ENCODE measurements at regions not wholly inside any gene's neighbourhood (a gene's known extent, or its start where the extent isn't known, plus 50 kb on each side); places are given as distances from the start of the nearest gene placed in this dataset.

GRCh38 chr7:157061979-157062378, 51.5 kb upstream of the MNX1 start:
- Histone ChIP-seq H3K27me3 (ENCODE audit: control insufficient read depth in 5 of 5, insufficient read depth in 4 of 5, low read length in 5 of 5) (peaks cover 0 to 9% (median 6%) of the 10 kb centered on the region in 5 donors), H3K27ac (ENCODE audit: low read depth, low read length) (no peak overlapping the region), H3K9ac (ENCODE audit: low read length in 5 of 5) (no peak overlapping the region)

DNA sequence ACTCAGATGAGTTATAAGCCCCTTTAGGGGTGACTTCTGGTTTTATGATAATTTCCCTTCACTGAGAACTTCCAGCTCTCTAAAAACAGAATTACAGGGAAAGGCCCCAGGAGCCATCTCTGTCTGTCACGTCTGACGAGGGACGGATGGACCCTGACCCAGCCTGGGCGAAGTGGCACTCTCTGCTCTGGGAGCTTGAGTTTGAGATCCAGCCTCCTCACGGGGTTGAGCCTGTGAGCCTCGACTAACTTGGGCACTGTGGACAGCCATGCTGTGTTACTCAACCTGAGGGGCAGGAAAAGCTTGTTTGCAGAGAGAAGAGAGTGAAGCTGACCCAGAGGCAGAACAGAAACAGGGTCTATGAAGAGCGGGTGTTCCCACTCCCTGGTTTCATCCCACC, 54.6 kb upstream of the MNX1 start:
- Histone ChIP-seq H3K36me3 (ENCODE audit: control insufficient read depth in 5 of 5, insufficient read depth in 5 of 5, low read length in 5 of 5) (no peaks in the 10 kb centered on the region), H3K4me3 (ENCODE audit: low read depth in 1 of 5, low read length in 5 of 5) (no peak overlapping the region), H3K9ac (ENCODE audit: low read length in 5 of 5) (no peak overlapping the region), H3K9me3 (ENCODE audit: control insufficient read depth in 5 of 5, low read length in 5 of 5) (peaks cover 4 to 26% (median 20%) of the 10 kb centered on the region in 5 donors), H3K27ac (ENCODE audit: low read depth, low read length) (no peak overlapping the region), H3K27me3 (ENCODE audit: control insufficient read depth in 5 of 5, insufficient read depth in 4 of 5, low read length in 5 of 5) (peaks cover 0 to 4% (median 0%) of the 10 kb centered on the region in 5 donors), H3K4me1 (ENCODE audit: control insufficient read depth in 5 of 5, insufficient read depth in 5 of 5, low read length in 5 of 5) (no peaks in the 10 kb centered on the region)

More at GRCh38 chr7:157061979-157062378, 51.5 kb upstream of the MNX1 start:
- H3K4me1 ChIP-seq (ENCODE audit: control insufficient read depth in 5 of 5, insufficient read depth in 5 of 5, low read length in 5 of 5) = no peaks in the 10 kb centered on the region
- H3K36me3 ChIP-seq (ENCODE audit: control insufficient read depth in 5 of 5, insufficient read depth in 5 of 5, low read length in 5 of 5) = no peaks in the 10 kb centered on the region
- peak overlapping the region in 2 of 5 donors; percentile 12 to 31 for H3K4me3 ChIP-seq (ENCODE audit: low read depth in 1 of 5, low read length in 5 of 5)
- peaks cover 4 to 26% (median 18%) of the 10 kb centered on the region in 5 donors for H3K9me3 ChIP-seq (ENCODE audit: control insufficient read depth in 5 of 5, low read length in 5 of 5)

DNA sequence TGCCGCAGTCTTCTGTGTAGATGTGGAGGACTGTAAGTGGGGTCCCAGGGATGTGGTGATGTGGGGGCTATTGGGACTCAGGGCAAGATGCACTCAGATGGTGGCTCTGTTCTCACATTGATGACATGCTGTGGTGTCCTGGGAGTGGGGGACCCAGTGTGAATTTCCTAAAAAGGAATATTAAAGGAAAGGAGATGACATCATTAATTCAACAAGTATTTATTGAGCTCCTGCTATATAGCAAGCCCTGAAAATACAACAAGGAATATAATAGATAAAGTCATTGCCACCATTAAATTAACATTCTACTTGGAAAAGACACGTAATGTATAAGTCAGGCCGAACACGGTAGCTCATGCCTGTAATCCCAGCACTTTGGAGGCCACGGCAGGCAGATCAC, 61.9 kb upstream of the MNX1 start:
- Histone ChIP-seq H3K27ac (ENCODE audit: low read depth, low read length) (no peak overlapping the region), H3K4me3 (ENCODE audit: low read depth in 1 of 5, low read length in 5 of 5) (no peak overlapping the region), H3K9me3 (ENCODE audit: control insufficient read depth in 5 of 5, low read length in 5 of 5) (peaks cover 0 to 7% (median 0%) of the 10 kb centered on the region in 5 donors), H3K27me3 (ENCODE audit: control insufficient read depth in 5 of 5, insufficient read depth in 4 of 5, low read length in 5 of 5) (peaks cover 9 to 28% (median 15%) of the 10 kb centered on the region in 5 donors), H3K9ac (ENCODE audit: low read length in 5 of 5) (no peak overlapping the region), H3K4me1 (ENCODE audit: control insufficient read depth in 5 of 5, insufficient read depth in 5 of 5, low read length in 5 of 5) (no peaks in the 10 kb centered on the region), H3K36me3 (ENCODE audit: control insufficient read depth in 5 of 5, insufficient read depth in 5 of 5, low read length in 5 of 5) (no peaks in the 10 kb centered on the region)

GRCh38 chr7:157073335-157073734, 62.9 kb upstream of the MNX1 start:
- Histone ChIP-seq H3K4me1 (ENCODE audit: control insufficient read depth in 5 of 5, insufficient read depth in 5 of 5, low read length in 5 of 5) (peaks cover 0 to 4% (median 0%) of the 10 kb centered on the region in 5 donors), H3K9me3 (ENCODE audit: control insufficient read depth in 5 of 5, low read length in 5 of 5) (peaks cover 0 to 7% (median 0%) of the 10 kb centered on the region in 5 donors), H3K27me3 (ENCODE audit: control insufficient read depth in 5 of 5, insufficient read depth in 4 of 5, low read length in 5 of 5) (peaks cover 9 to 33% (median 22%) of the 10 kb centered on the region in 5 donors), H3K9ac (ENCODE audit: low read length in 5 of 5) (no peak overlapping the region), H3K36me3 (ENCODE audit: control insufficient read depth in 5 of 5, insufficient read depth in 5 of 5, low read length in 5 of 5) (no peaks in the 10 kb centered on the region), H3K27ac (ENCODE audit: low read depth, low read length) (no peak overlapping the region), H3K4me3 (ENCODE audit: low read depth in 1 of 5, low read length in 5 of 5) (no peak overlapping the region)

- H3K27me3 ChIP-seq (ENCODE audit: control insufficient read depth in 5 of 5, insufficient read depth in 4 of 5, low read length in 5 of 5) = peaks cover 9 to 39% (median 27%) of the 10 kb centered on the region in 5 donors
- peaks cover 0 to 4% (median 0%) of the 10 kb centered on the region in 5 donors for H3K4me1 ChIP-seq (ENCODE audit: control insufficient read depth in 5 of 5, insufficient read depth in 5 of 5, low read length in 5 of 5)
- no peak overlapping the region for H3K27ac ChIP-seq (ENCODE audit: low read depth, low read length)
- H3K9ac ChIP-seq (ENCODE audit: low read length in 5 of 5) = no peak overlapping the region
- H3K36me3 ChIP-seq (ENCODE audit: control insufficient read depth in 5 of 5, insufficient read depth in 5 of 5, low read length in 5 of 5) = no peaks in the 10 kb centered on the region
- peaks cover 0 to 7% (median 0%) of the 10 kb centered on the region in 5 donors for H3K9me3 ChIP-seq (ENCODE audit: control insufficient read depth in 5 of 5, low read length in 5 of 5)
- H3K4me3 ChIP-seq (ENCODE audit: low read depth in 1 of 5, low read length in 5 of 5) = no peak overlapping the region
Observed at GRCh38 chr7:157073949-157074624, 63.6 kb upstream of the MNX1 start.

GRCh38 chr7:157076466-157076865, 62.3 kb upstream of the UBE3C start:
- H3K9ac ChIP-seq (ENCODE audit: low read length in 5 of 5) = no peak overlapping the region
- no peak overlapping the region for H3K27ac ChIP-seq (ENCODE audit: low read depth, low read length)
- no peak overlapping the region for H3K4me3 ChIP-seq (ENCODE audit: low read depth in 1 of 5, low read length in 5 of 5)
- H3K27me3 ChIP-seq (ENCODE audit: control insufficient read depth in 5 of 5, insufficient read depth in 4 of 5, low read length in 5 of 5) = peaks cover 14 to 50% (median 33%) of the 10 kb centered on the region in 5 donors
- peaks cover 0 to 8% (median 0%) of the 10 kb centered on the region in 5 donors for H3K9me3 ChIP-seq (ENCODE audit: control insufficient read depth in 5 of 5, low read length in 5 of 5)
- peaks cover 0 to 4% (median 0%) of the 10 kb centered on the region in 5 donors for H3K4me1 ChIP-seq (ENCODE audit: control insufficient read depth in 5 of 5, insufficient read depth in 5 of 5, low read length in 5 of 5)
- no peaks in the 10 kb centered on the region for H3K36me3 ChIP-seq (ENCODE audit: control insufficient read depth in 5 of 5, insufficient read depth in 5 of 5, low read length in 5 of 5)

DNA sequence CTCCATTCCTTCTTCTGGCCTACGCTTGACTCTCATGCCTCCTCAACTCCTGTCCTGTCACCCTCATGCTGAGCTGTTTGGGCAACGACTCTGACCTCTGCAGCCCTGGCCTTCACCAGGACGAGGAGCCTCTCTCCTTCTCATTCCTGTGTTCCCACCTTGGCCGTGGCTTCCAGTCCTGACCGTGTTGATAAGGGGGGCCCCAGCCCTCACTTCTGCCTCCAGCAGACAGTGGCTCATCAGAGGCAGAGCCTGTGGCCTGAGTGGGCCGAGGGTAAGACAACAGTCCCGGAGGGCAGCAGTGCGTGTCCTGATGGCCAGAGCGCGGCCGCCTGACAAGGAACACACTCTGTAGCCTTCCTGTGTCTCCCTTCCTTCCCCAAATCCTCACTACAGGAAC, 61.7 kb upstream of the UBE3C start:
- Histone ChIP-seq H3K4me3 (ENCODE audit: low read depth in 1 of 5, low read length in 5 of 5) (no peak overlapping the region), H3K27ac (ENCODE audit: low read depth, low read length) (no peak overlapping the region), H3K4me1 (ENCODE audit: control insufficient read depth in 5 of 5, insufficient read depth in 5 of 5, low read length in 5 of 5) (peaks cover 0 to 4% (median 0%) of the 10 kb centered on the region in 5 donors), H3K9me3 (ENCODE audit: control insufficient read depth in 5 of 5, low read length in 5 of 5) (peaks cover 0 to 9% (median 3%) of the 10 kb centered on the region in 5 donors), H3K27me3 (ENCODE audit: control insufficient read depth in 5 of 5, insufficient read depth in 4 of 5, low read length in 5 of 5) (peaks cover 18 to 52% (median 33%) of the 10 kb centered on the region in 5 donors), H3K9ac (ENCODE audit: low read length in 5 of 5) (no peak overlapping the region), H3K36me3 (ENCODE audit: control insufficient read depth in 5 of 5, insufficient read depth in 5 of 5, low read length in 5 of 5) (no peaks in the 10 kb centered on the region)

DNA sequence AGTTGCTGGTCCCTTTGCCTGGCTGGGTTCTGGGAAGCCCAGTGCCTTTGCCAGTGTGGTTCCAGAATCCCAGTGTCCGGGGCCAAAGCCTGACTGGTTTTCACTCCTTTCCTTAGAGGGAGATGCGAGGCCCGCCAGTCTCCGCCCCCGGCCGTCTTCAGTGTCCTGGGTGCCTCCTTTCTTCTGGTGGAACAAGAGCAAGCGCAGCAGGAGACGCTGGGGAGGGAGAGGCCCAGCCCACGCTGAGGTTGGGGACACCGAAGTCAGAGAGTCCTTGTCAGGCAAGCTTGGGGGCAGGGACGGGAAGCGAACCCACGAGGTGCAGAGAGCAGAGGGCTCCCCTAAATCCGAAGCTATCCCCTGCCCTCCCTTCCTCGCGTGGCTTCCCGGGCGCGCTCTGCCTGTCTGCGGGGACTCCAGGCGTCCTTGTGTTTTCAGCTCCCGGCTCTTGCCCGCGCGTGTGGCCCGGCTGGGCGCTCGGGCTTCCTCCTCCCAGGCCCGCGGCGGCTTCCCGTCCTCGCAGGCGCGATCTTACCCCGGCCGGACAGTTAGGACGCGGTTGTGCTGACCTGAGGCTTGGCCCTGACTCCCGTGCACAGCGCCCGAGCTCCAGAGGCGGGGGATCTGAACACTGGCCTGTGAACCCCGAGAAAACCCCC, 60.6 kb upstream of the UBE3C start:
- Histone ChIP-seq H3K27ac (ENCODE audit: low read depth, low read length) (no peak overlapping the region), H3K4me3 (ENCODE audit: low read depth in 1 of 5, low read length in 5 of 5) (no peak overlapping the region), H3K9me3 (ENCODE audit: control insufficient read depth in 5 of 5, low read length in 5 of 5) (peaks cover 0 to 14% (median 7%) of the 10 kb centered on the region in 5 donors), H3K9ac (ENCODE audit: low read length in 5 of 5) (no peak overlapping the region), H3K27me3 (ENCODE audit: control insufficient read depth in 5 of 5, insufficient read depth in 4 of 5, low read length in 5 of 5) (peaks cover 19 to 46% (median 33%) of the 10 kb centered on the region in 5 donors), H3K4me1 (ENCODE audit: control insufficient read depth in 5 of 5, insufficient read depth in 5 of 5, low read length in 5 of 5) (peaks cover 0 to 4% (median 0%) of the 10 kb centered on the region in 5 donors), H3K36me3 (ENCODE audit: control insufficient read depth in 5 of 5, insufficient read depth in 5 of 5, low read length in 5 of 5) (no peaks in the 10 kb centered on the region)

GRCh38 chr7:157079116-157079515, 59.6 kb upstream of the UBE3C start:
- peaks cover 19 to 46% (median 33%) of the 10 kb centered on the region in 5 donors for H3K27me3 ChIP-seq (ENCODE audit: control insufficient read depth in 5 of 5, insufficient read depth in 4 of 5, low read length in 5 of 5)

More at GRCh38 chr7:157079116-157079515, 59.6 kb upstream of the UBE3C start:
- Histone ChIP-seq H3K9me3 (ENCODE audit: control insufficient read depth in 5 of 5, low read length in 5 of 5) (peaks cover 2 to 21% (median 13%) of the 10 kb centered on the region in 5 donors), H3K36me3 (ENCODE audit: control insufficient read depth in 5 of 5, insufficient read depth in 5 of 5, low read length in 5 of 5) (no peaks in the 10 kb centered on the region), H3K4me1 (ENCODE audit: control insufficient read depth in 5 of 5, insufficient read depth in 5 of 5, low read length in 5 of 5) (peaks cover 0 to 4% (median 0%) of the 10 kb centered on the region in 5 donors), H3K9ac (ENCODE audit: low read length in 5 of 5) (no peak overlapping the region), H3K4me3 (ENCODE audit: low read depth in 1 of 5, low read length in 5 of 5) (no peak overlapping the region), H3K27ac (ENCODE audit: low read depth, low read length) (no peak overlapping the region)
